SK-N-MC (cell line): ENCODE measurements at regions not wholly inside any gene's neighbourhood (a gene's known extent, or its start where the extent isn't known, plus 50 kb on each side); places are given as distances from the start of the nearest gene placed in this dataset.

Experiments
- EZH2 ChIP-seq: fragments of 200-600 bp; sonication (generic); IDR thresholded peaks from one replicate; pipeline ENCODE4 v1.6.1; 2017; ENCODE audit warnings: antibody characterized with exemption
- FOXP2 ChIP-seq: optimal IDR thresholded peaks from 2 replicates; pipeline ENCODE3; 2011; ENCODE audit warnings: mild to moderate bottlenecking, moderate library complexity; ENCODE audit not compliant: insufficient read depth; ENCODE audit errors: extremely low read length, control extremely low read depth
- POLR2AphosphoS5 ChIP-seq: IDR thresholded peaks from 2 replicates; pipeline ENCODE4 v1.6.1; 2012; ENCODE audit warnings: mild to moderate bottlenecking, low read depth, low read length, borderline replicate concordance

DNA sequence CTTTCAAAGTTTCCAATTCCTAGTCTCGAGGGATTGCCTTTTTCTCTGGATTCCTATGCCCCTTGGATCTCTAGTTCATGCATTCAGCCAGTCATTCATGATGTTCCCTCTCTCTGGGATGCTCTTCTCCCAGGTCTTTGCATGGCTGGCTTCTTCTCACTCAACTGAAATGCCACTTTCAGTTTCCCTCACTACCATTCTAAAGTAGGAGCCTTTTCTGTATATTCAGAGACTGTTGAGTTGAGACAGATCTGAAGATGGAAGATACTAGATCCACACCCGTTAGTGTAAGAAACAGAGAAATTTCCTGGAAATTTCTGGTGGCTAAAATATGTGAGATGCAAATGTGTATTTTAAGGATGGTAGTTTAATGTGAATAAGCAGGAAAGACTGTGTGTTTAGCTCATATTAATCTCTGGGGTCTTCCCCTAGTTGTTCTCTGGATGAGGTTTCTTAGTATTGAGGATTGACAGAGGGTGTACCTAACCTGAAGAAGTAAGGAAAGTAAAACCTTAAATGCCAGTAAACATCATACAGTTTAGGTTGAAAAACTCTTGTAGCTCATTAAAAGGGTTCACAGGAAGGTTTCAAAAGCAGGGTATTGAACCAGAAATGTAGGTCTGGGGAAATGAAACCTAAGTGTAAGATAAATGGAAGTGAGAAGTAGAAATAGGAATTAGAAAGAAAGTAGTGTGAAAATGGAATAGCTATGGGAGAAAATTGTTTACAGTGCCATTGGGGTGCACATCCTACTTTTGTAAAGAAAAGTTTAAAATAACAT lies 331.3 kb downstream of the NDFIP2 start:
- TF ChIP-seq FOXP2: no peak
- no peak for TF ChIP-seq EZH2
- TF ChIP-seq POLR2AphosphoS5: no peak
